ENCODE measurements at regions not wholly inside any gene's neighbourhood (a gene's known extent, or its start where the extent isn't known, plus 50 kb on each side); places are given as distances from the start of the nearest gene placed in this dataset.
"Not testable (repeated sequence)": the region's sequence is repeated elsewhere in the genome, so short reads cannot be mapped to it uniquely, and the experiment has no call there.

DNA sequence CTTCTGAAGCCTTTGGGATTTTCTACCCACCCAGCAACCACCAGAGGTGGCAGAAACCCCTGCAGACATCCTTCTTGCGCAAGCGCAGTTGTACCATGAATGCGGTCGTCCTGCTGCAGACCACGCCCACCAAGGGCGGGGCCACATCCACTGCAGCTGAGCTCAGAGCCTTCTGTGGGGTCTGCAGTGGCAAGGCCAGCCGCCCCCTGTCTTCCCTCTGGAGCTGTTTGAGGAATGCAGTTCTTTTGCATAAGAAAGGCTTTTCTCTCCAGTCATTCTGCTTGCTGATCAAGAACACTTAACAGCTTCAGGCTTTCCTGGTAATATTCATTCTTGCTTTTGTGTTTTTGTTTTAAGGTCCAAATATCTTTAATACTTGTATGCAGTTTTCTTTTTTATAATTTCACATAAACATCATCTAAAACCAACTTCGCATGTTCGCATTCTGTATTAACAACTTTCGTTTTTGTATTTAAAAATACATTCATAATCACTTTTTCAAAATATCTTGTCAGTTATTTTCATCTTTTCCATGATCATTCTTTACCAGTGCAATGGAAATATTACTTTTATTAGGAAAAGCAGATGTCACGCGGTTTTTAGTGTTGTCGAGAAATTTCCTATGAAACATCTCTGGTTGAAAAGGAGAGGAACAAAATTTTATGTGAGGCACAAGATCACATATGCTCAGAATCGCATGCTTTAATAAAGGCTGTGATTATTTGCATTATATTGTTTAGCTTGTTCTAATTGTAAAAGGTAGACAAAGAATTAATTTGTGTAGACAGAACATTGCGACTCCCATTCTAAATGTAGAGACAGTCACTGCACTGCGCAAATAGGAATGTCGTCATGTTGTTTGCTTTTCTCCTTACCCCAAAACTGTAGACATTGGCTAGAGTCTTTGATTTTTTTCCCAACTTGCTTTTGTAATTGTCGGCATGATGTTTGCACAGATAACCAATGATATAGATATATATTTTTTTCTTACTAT, 98.1 kb upstream of the SNRPN start:
- no peak overlapping the region for H3K4me3 ChIP-seq (ENCODE audit: low read length in 3 of 3)
- no peaks in the 10 kb centered on the region for H3K36me3 ChIP-seq (ENCODE audit: control insufficient read depth in 2 of 3, insufficient read depth in 3 of 3, low read length in 3 of 3)
- FAIRE-seq, result no peak
- H3K9me3 ChIP-seq (ENCODE audit: control insufficient read depth in 2 of 3, insufficient read depth in 1 of 3, low read length in 3 of 3), result no peaks in the 10 kb centered on the region
- no peaks in the 10 kb centered on the region for H3K27me3 ChIP-seq (ENCODE audit: control insufficient read depth, insufficient read depth, low read length)
- no peak overlapping the region for H3K9ac ChIP-seq (ENCODE audit: low read length in 3 of 3)
- TF ChIP-seq, protein P1, sequence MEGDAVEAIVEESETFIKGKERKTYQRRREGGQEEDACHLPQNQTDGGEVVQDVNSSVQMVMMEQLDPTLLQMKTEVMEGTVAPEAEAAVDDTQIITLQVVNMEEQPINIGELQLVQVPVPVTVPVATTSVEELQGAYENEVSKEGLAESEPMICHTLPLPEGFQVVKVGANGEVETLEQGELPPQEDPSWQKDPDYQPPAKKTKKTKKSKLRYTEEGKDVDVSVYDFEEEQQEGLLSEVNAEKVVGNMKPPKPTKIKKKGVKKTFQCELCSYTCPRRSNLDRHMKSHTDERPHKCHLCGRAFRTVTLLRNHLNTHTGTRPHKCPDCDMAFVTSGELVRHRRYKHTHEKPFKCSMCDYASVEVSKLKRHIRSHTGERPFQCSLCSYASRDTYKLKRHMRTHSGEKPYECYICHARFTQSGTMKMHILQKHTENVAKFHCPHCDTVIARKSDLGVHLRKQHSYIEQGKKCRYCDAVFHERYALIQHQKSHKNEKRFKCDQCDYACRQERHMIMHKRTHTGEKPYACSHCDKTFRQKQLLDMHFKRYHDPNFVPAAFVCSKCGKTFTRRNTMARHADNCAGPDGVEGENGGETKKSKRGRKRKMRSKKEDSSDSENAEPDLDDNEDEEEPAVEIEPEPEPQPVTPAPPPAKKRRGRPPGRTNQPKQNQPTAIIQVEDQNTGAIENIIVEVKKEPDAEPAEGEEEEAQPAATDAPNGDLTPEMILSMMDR (IDR thresholded peaks at IDR 0.05; ENCODE audit: borderline replicate concordance, extremely low read depth, insufficient read depth), result no peak
- intact Hi-C loops (cut with DNase I), result no loop called here
- peak in 4 of 5 donors; percentile 65 to 79 (median 70) for DNase-seq
- H3K4me1 ChIP-seq (ENCODE audit: control insufficient read depth in 2 of 3, insufficient read depth in 2 of 3, low read depth in 1 of 3, low read length in 3 of 3), result no peaks in the 10 kb centered on the region
- no peak overlapping the region for H3K27ac ChIP-seq (ENCODE audit: low read depth in 2 of 2, low read length in 2 of 2)

- no peak overlapping the region for H3K27ac ChIP-seq (ENCODE audit: low read depth in 2 of 2, low read length in 2 of 2)
- H3K4me3 ChIP-seq (ENCODE audit: low read length in 3 of 3), result no peak overlapping the region
- DNase-seq (no peak), FAIRE-seq (no peak)
- no peaks in the 10 kb centered on the region for H3K9me3 ChIP-seq (ENCODE audit: control insufficient read depth in 2 of 3, insufficient read depth in 1 of 3, low read length in 3 of 3)
- intact Hi-C loops (cut with DNase I), result no loop called here
- H3K27me3 ChIP-seq (ENCODE audit: control insufficient read depth, insufficient read depth, low read length), result no peaks in the 10 kb centered on the region
- H3K36me3 ChIP-seq (ENCODE audit: control insufficient read depth in 2 of 3, insufficient read depth in 3 of 3, low read length in 3 of 3), result no peaks in the 10 kb centered on the region
- TF ChIP-seq, protein P1 (IDR thresholded peaks at IDR 0.05; ENCODE audit: borderline replicate concordance, extremely low read depth, insufficient read depth), result no peak
- no peaks in the 10 kb centered on the region for H3K4me1 ChIP-seq (ENCODE audit: control insufficient read depth in 2 of 3, insufficient read depth in 2 of 3, low read depth in 1 of 3, low read length in 3 of 3)
- no peak overlapping the region for H3K9ac ChIP-seq (ENCODE audit: low read length in 3 of 3)
Measured at GRCh38 chr15:24857763-24858162, 97.0 kb upstream of the SNRPN start.

GRCh38 chr15:24858183-24858582, 96.6 kb upstream of the SNRPN start:
- H3K27me3 ChIP-seq (ENCODE audit: control insufficient read depth, insufficient read depth, low read length); H3K4me3 ChIP-seq (ENCODE audit: low read length in 3 of 3); H3K9me3 ChIP-seq (ENCODE audit: control insufficient read depth in 2 of 3, insufficient read depth in 1 of 3, low read length in 3 of 3); H3K4me1 ChIP-seq (ENCODE audit: control insufficient read depth in 2 of 3, insufficient read depth in 2 of 3, low read depth in 1 of 3, low read length in 3 of 3); DNase-seq; H3K27ac ChIP-seq (ENCODE audit: low read depth in 2 of 2, low read length in 2 of 2); FAIRE-seq; H3K9ac ChIP-seq (ENCODE audit: low read length in 3 of 3); H3K36me3 ChIP-seq (ENCODE audit: control insufficient read depth in 2 of 3, insufficient read depth in 3 of 3, low read length in 3 of 3); intact Hi-C loops (cut with DNase I): not testable (repeated sequence)

DNA sequence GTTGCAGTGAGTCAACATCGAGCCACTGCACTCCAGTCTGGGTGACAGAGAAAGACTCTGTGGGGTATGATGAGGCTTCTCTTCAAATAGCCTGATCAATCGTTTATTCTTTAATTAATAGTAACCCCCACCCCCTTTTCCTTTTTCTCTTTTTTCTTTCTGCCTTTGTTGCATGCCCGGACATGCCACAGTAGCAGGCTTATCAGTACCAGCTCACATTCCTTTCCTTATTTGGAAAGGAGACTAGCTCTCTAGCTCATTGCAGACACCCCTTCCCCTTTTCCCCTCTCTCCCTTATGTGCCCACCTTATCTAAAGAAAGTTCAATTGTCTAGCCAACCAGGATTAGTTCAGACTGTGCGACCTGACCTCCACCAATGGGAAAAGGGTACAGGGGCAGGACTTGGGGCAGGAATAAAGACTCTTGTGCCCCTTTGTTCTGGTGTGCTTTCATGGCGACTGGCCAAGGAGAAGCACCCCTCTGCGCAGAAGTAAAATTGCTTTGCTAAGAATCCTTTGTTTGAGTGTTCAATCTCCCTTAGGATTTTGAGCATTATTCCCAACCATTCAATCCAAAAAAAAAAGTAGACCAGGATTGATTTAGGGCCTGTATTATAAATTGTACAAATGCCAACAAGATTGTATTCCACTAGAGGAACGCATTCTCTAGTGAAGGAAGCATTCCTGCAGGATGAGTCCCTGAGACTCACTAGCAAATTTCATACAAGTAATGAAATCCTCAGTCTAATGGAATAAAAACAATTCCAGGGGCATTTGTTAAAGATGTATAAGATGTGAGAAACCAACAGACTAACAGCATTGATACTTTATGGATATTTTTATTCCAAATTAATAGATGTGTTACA, 95.8 kb upstream of the SNRPN start:
- intact Hi-C loops (cut with DNase I), result no loop called here
- Histone ChIP-seq H3K27ac (ENCODE audit: low read depth in 2 of 2, low read length in 2 of 2) (no peak overlapping the region), H3K9ac (ENCODE audit: low read length in 3 of 3) (no peak overlapping the region), H3K36me3 (ENCODE audit: control insufficient read depth in 2 of 3, insufficient read depth in 3 of 3, low read length in 3 of 3) (no peaks in the 10 kb centered on the region), H3K27me3 (ENCODE audit: control insufficient read depth, insufficient read depth, low read length) (no peaks in the 10 kb centered on the region), H3K4me1 (ENCODE audit: control insufficient read depth in 2 of 3, insufficient read depth in 2 of 3, low read depth in 1 of 3, low read length in 3 of 3) (no peaks in the 10 kb centered on the region), H3K9me3 (ENCODE audit: control insufficient read depth in 2 of 3, insufficient read depth in 1 of 3, low read length in 3 of 3) (no peaks in the 10 kb centered on the region), H3K4me3 (ENCODE audit: low read length in 3 of 3) (no peak overlapping the region)
- FAIRE-seq, result no peak
- TF ChIP-seq, protein P1 (IDR thresholded peaks at IDR 0.05; ENCODE audit: borderline replicate concordance, extremely low read depth, insufficient read depth), result no peak
- no peak for DNase-seq

Data from kidney (tissue), 13 donors.